ENCODE measurements at regions not wholly inside any gene's neighbourhood (a gene's known extent, or its start where the extent isn't known, plus 50 kb on each side); places are given as distances from the start of the nearest gene placed in this dataset.

DNA sequence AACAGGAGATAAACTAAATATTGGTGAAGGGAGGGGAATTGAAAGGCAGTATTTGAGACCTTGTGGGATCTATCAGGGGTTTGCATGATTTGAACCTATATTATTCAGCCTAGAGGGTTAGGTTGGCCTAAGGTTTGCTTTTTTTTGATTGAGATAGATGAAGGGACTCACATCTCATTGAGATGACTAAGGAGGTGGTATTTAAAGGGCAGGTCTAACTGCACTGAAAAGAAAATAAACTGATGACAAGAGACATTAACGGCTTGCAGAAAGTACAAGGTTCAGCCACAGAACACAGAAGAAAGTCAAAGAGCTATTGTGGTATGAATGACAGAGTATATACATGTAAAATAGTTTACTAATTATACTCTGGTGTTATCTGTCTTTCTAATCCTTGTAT lies 412.7 kb downstream of the CDH10 start:
- Histone ChIP-seq H3K4me3 (no peak overlapping the region), H3K9ac (ENCODE audit: low read depth in 2 of 2, low read length in 2 of 2) (no peak overlapping the region), H3K4me1 (no peaks in the 10 kb centered on the region), H3K27ac (no peak overlapping the region), H3K27me3 (no peaks in the 10 kb centered on the region), H3K36me3 (no peaks in the 10 kb centered on the region), H3K9me3 (no peaks in the 10 kb centered on the region)
- TF ChIP-seq, protein P1, sequence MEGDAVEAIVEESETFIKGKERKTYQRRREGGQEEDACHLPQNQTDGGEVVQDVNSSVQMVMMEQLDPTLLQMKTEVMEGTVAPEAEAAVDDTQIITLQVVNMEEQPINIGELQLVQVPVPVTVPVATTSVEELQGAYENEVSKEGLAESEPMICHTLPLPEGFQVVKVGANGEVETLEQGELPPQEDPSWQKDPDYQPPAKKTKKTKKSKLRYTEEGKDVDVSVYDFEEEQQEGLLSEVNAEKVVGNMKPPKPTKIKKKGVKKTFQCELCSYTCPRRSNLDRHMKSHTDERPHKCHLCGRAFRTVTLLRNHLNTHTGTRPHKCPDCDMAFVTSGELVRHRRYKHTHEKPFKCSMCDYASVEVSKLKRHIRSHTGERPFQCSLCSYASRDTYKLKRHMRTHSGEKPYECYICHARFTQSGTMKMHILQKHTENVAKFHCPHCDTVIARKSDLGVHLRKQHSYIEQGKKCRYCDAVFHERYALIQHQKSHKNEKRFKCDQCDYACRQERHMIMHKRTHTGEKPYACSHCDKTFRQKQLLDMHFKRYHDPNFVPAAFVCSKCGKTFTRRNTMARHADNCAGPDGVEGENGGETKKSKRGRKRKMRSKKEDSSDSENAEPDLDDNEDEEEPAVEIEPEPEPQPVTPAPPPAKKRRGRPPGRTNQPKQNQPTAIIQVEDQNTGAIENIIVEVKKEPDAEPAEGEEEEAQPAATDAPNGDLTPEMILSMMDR (IDR thresholded peaks at IDR 0.05): no peak
- DNase-seq: no peak
- intact Hi-C loops (cut with DNase I): no loop called here

DNA sequence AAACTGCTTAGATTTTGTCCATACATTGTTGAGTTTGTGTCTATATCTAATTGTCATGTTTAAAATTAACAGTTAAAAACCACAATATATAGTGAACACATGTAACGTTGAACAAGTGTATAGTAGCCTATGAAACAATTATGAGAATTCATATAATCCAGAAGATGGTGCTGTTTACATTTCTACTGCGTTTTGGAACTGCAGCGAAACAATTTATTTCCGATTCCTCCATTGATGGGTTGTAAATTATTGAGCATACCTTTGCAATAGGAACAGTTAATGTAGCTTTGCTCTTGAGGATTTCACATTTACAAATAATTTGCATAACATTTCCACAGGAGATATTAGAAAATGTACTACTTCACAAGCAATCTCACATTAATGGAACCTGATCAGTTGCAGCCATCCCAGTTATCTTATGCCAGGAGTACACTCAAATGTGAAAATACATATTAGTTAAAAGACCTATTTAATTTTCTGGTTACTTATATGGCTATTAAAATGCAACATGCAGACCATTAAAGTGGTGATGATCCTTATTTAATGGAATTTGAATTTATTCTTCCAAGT lies 411.8 kb downstream of the CDH10 start:
- Histone ChIP-seq H3K36me3 (no peaks in the 10 kb centered on the region), H3K27me3 (no peaks in the 10 kb centered on the region), H3K4me3 (no peak overlapping the region), H3K9ac (ENCODE audit: low read depth in 2 of 2, low read length in 2 of 2) (no peak overlapping the region), H3K9me3 (no peaks in the 10 kb centered on the region), H3K27ac (no peak overlapping the region), H3K4me1 (no peaks in the 10 kb centered on the region)
- intact Hi-C loops (cut with DNase I): no loop called here
- TF ChIP-seq, protein P1 (IDR thresholded peaks at IDR 0.05): no peak
- DNase-seq: no peak

- intact Hi-C loops (cut with DNase I): no loop called here
Observed at GRCh38 chr5:24235946-24236345, 408.8 kb downstream of the CDH10 start.

GRCh38 chr5:24245821-24246220 lies 399.0 kb downstream of the CDH10 start:
- TF ChIP-seq, protein P1 (IDR thresholded peaks at IDR 0.05): no peak
- Histone ChIP-seq H3K9me3 (no peaks in the 10 kb centered on the region), H3K27ac (no peak overlapping the region), H3K4me1 (no peaks in the 10 kb centered on the region), H3K27me3 (no peaks in the 10 kb centered on the region), H3K9ac (ENCODE audit: low read depth in 2 of 2, low read length in 2 of 2) (no peak overlapping the region), H3K36me3 (no peaks in the 10 kb centered on the region), H3K4me3 (no peak overlapping the region)
- no peak for DNase-seq
- intact Hi-C loops (cut with DNase I): no loop called here

More at GRCh38 chr5:24235946-24236345, 408.8 kb downstream of the CDH10 start:
- Histone ChIP-seq H3K4me1 (no peaks in the 10 kb centered on the region), H3K27me3 (no peaks in the 10 kb centered on the region), H3K4me3 (no peak overlapping the region), H3K9me3 (no peaks in the 10 kb centered on the region), H3K9ac (ENCODE audit: low read depth in 2 of 2, low read length in 2 of 2) (no peak overlapping the region), H3K36me3 (no peaks in the 10 kb centered on the region), H3K27ac (no peak overlapping the region)
- DNase-seq: no peak
- TF ChIP-seq, protein P1 (IDR thresholded peaks at IDR 0.05): no peak

- no peak overlapping the region for H3K9ac ChIP-seq (ENCODE audit: low read depth in 2 of 2, low read length in 2 of 2)
- intact Hi-C loops (cut with DNase I): no loop called here
Observed at GRCh38 chr5:24264547-24264946, 380.2 kb downstream of the CDH10 start.

More at GRCh38 chr5:24264547-24264946, 380.2 kb downstream of the CDH10 start:
- TF ChIP-seq, protein P1 (IDR thresholded peaks at IDR 0.05): no peak
- no peaks in the 10 kb centered on the region for H3K36me3 ChIP-seq
- H3K27ac ChIP-seq: no peak overlapping the region
- H3K4me1 ChIP-seq: no peaks in the 10 kb centered on the region
- DNase-seq: no peak
- H3K4me3 ChIP-seq: no peak overlapping the region
- H3K9me3 ChIP-seq: no peaks in the 10 kb centered on the region
- H3K27me3 ChIP-seq: no peaks in the 10 kb centered on the region
